ENCODE measurements at regions not wholly inside any gene's neighbourhood (a gene's known extent, or its start where the extent isn't known, plus 50 kb on each side); places are given as distances from the start of the nearest gene placed in this dataset.

DNA sequence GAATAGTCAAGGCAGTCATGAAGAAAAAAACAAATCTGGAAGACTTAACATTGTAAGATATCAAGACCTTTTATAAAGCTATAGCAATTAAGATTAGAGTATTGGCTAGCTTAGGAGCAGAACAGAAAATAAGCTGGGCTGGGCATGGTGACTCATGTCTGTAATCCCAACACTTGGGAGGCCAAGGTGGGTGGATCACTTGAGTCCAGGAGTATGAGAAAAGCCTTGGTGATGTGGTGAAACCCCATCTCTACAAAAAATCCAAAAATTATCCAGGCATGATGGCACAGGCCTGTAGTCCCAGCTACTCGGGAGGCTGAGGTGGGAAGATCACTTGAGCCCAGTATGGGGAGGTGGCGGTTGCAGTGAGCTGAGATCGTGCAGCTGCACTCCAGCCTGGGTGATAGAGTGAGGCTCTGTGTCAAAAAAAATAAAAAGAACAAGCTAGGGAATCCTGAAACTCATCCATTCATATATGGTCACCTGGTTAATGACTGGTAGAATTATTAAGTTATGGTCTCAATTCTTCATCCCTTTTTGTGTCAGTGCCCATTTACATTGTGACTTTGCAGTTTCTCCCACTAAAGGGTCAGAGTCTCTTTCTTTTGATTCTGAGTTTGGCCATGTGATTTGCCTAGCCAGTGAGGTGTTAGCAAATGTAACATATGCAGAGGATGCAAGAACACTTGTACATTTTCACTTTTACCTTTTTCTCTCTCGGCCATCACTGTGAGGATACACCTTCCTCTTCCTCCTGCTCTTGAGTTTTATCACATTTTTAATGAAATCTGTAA lies 144.6 kb upstream of the SGCD start:
- intact Hi-C loops (cut with DNase I): no loop called here
- H3K27me3 ChIP-seq: no peaks in the 10 kb centered on the region
- H3K36me3 ChIP-seq: no peaks in the 10 kb centered on the region
- no peak for DNase-seq
- H3K27ac ChIP-seq: no peak overlapping the region
- no peak for TF ChIP-seq POLR2A (IDR thresholded peaks at IDR 0.05)
- TF ChIP-seq, protein P1, sequence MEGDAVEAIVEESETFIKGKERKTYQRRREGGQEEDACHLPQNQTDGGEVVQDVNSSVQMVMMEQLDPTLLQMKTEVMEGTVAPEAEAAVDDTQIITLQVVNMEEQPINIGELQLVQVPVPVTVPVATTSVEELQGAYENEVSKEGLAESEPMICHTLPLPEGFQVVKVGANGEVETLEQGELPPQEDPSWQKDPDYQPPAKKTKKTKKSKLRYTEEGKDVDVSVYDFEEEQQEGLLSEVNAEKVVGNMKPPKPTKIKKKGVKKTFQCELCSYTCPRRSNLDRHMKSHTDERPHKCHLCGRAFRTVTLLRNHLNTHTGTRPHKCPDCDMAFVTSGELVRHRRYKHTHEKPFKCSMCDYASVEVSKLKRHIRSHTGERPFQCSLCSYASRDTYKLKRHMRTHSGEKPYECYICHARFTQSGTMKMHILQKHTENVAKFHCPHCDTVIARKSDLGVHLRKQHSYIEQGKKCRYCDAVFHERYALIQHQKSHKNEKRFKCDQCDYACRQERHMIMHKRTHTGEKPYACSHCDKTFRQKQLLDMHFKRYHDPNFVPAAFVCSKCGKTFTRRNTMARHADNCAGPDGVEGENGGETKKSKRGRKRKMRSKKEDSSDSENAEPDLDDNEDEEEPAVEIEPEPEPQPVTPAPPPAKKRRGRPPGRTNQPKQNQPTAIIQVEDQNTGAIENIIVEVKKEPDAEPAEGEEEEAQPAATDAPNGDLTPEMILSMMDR (IDR thresholded peaks at IDR 0.05): no peak
- H3K9me3 ChIP-seq: no peaks in the 10 kb centered on the region
- H3K4me3 ChIP-seq (replicated peaks in 1 of 3): no peak overlapping the region
- H3K4me1 ChIP-seq: peaks cover 0 to 11% of the 10 kb centered on the region in 2 donors
- 90 to 92% methylated on average over 4 of the region's 4 CpGs for WGBS, 2 donors

DNA sequence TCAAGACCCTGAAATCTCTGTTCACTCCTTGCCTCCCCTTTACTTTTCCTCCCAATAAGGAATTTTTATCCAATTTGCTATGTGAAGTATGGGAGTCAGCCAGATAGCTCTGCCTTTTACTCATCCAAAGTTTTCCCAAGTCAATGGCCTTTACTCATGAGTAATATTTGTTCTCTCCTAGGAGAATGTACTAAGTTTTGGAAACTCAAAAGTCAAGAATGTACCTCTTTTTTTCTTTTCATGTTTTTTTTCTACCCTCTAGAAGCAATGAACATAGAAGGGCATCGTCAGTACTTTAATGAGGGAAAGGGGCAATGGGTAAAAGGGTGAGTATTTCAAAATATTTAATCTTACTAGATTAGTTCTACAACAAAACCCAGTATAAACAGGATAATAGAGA lies 140.2 kb upstream of the SGCD start:
- H3K27ac ChIP-seq: no peak overlapping the region
- 87 to 93% methylated on average over 1 of the region's 1 CpG for WGBS, 2 donors
- intact Hi-C loops (cut with DNase I): no loop called here

DNA sequence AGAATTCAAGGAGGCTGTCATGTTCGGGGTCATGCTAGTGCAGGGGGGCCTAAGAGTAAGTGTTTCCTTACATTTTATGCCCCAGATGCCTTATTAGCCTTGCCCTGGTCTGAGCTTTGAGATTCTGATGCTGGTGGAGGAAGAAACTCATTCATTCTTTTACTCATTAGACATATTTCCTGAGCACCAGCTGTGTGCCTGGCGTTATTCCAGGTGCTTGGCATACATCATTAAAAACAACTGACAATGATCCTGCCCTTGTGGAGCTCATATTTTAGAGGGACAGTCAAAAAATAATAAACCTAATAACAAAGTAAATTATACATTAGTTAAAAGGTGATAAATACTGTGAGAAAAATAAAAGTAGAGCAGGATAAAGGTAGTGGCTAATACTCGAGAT lies 138.9 kb upstream of the SGCD start:
- 68 to 71% methylated on average over 3 of the region's 3 CpGs for WGBS, 2 donors
- no peaks in the 10 kb centered on the region for H3K27me3 ChIP-seq
- no peaks in the 10 kb centered on the region for H3K4me1 ChIP-seq
- no peaks in the 10 kb centered on the region for H3K9me3 ChIP-seq
- intact Hi-C loops (cut with DNase I): no loop called here
- TF ChIP-seq, protein P1 (IDR thresholded peaks at IDR 0.05): no peak
- DNase-seq: no peak
- no peak overlapping the region for H3K27ac ChIP-seq
- no peak overlapping the region for H3K4me3 ChIP-seq (replicated peaks in 1 of 3)
- H3K36me3 ChIP-seq: no peaks in the 10 kb centered on the region

More for the DNA sequence above, 140.2 kb upstream of the SGCD start:
- Histone ChIP-seq H3K27me3 (no peaks in the 10 kb centered on the region), H3K4me1 (no peaks in the 10 kb centered on the region), H3K4me3 (replicated peaks in 1 of 3) (no peak overlapping the region), H3K9me3 (no peaks in the 10 kb centered on the region), H3K36me3 (no peaks in the 10 kb centered on the region)
- DNase-seq: no peak
- TF ChIP-seq POLR2A (IDR thresholded peaks at IDR 0.05): no peak
- TF ChIP-seq, protein P1 (IDR thresholded peaks at IDR 0.05): no peak

DNA sequence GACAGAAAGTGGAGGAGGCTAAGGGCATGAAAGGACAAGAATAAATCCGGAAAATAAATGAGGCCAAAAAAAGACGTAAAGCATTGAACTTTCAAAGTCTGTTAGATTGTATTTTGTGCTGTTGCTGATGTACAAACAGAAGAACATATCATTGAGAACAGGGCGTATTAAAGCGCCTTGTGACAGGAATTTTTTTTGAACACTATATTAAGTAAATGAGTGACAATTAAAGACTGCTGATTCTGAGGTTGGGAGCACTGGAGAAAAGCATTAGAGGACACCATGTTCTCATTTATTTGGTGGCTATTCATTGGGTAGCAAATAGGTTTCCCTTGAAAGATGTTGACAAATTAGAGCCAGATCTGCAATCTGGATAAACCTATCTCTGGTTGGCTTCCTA lies 137.3 kb upstream of the SGCD start:
- intact Hi-C loops (cut with DNase I): no loop called here

DNA sequence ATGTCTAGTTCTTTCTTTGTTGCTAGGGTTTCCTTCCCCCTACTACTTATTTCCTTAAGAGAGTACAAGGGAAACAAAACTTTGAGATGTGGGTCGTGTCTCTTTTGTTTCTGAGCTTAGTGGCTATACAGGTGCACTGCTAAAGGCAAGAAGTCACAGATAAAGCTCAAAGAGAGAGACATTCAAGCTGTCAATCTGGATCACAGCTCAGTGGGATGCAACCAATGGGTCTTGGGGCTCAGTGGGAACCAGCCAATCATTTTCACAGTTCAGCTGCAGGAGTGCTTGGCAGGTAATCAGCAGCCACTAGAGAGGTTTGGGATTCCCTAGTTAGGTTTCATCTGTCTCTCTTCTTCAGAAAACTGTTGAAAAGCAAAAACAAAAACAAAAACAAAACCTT lies 135.4 kb upstream of the SGCD start:
- Histone ChIP-seq H3K36me3 (no peaks in the 10 kb centered on the region), H3K27me3 (no peaks in the 10 kb centered on the region), H3K4me1 (no peaks in the 10 kb centered on the region), H3K27ac (no peak overlapping the region), H3K4me3 (replicated peaks in 1 of 3) (no peak overlapping the region), H3K9me3 (no peaks in the 10 kb centered on the region)
- WGBS, 2 donors: 37 to 54% methylated on average over 1 of the region's 1 CpG
- no peak for DNase-seq
- TF ChIP-seq POLR2A (IDR thresholded peaks at IDR 0.05): no peak
- TF ChIP-seq, protein P1 (IDR thresholded peaks at IDR 0.05): no peak
- intact Hi-C loops (cut with DNase I): no loop called here

More for the DNA sequence above, 137.3 kb upstream of the SGCD start:
- Histone ChIP-seq H3K27ac (no peak overlapping the region), H3K9me3 (no peaks in the 10 kb centered on the region), H3K36me3 (no peaks in the 10 kb centered on the region), H3K27me3 (no peaks in the 10 kb centered on the region), H3K4me1 (no peaks in the 10 kb centered on the region), H3K4me3 (replicated peaks in 1 of 3) (no peak overlapping the region)
- WGBS, 2 donors: 93 to 96% methylated on average over 4 of the region's 4 CpGs
- DNase-seq: no peak
- TF ChIP-seq, protein P1 (IDR thresholded peaks at IDR 0.05): no peak
- TF ChIP-seq POLR2A (IDR thresholded peaks at IDR 0.05): no peak
